MM.1S (cell line): ENCODE measurements at regions not wholly inside any gene's neighbourhood (a gene's known extent, or its start where the extent isn't known, plus 50 kb on each side); places are given as distances from the start of the nearest gene placed in this dataset.

ENCODE experiments used
- CTCF ChIP-seq: fragments of 300-600 bp; sonication (generic); IDR thresholded peaks from 2 replicates; pipeline ENCODE4 v1.5.1; 2016; ENCODE audit warnings: antibody characterized with exemption, low read length, mixed read lengths
- EZH2phosphoT487 ChIP-seq: fragments of 300-600 bp; sonication (generic); IDR thresholded peaks from 2 replicates; pipeline ENCODE4 v1.6.1; 2018; ENCODE audit warnings: antibody characterized with exemption, low read length

- TF ChIP-seq CTCF: no peak
- no peak for TF ChIP-seq EZH2phosphoT487
Measured at GRCh38 chr9:26243726-26244125, 565.5 kb upstream of the TUSC1 start.
